ENCODE measurements at regions not wholly inside any gene's neighbourhood (a gene's known extent, or its start where the extent isn't known, plus 50 kb on each side); places are given as distances from the start of the nearest gene placed in this dataset.

DNA sequence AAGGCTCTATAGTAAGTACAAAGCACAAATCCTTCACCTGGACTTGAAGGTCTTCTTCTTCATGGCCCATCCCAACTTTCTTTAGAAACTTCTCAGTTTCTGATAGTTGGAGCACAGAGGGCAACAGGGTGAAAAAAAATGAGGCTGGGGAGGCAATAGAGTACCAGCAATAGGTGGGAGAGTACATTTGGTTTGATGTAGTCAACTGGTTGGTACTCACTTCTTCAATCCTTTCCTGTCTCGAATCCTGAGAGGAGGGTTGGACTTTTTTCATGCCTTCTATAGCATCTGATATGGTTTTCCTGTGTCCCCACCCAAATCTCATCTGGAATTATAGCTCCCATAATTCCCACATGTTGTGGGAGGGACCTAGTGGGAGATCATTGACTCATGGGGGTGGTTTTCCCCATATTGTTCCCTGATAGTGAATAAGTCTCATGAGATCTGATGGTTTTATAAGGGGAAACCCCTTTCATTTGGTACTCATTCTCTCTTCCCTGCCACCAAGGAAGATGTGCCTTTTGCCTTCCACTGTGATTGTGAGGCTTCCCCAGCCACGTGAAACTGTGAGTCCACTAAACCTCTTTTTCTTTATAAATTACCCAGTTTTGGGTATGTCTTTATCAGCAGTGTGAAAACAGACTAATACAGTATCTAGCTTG, 75.9 kb upstream of the LCLAT1 start:
- no peak overlapping the region for H2AFZ ChIP-seq (ENCODE audit: low read length)
- no peak overlapping the region for H3K9ac ChIP-seq (ENCODE audit: low read depth, low read length, poor library complexity, severe bottlenecking)
- H3K79me2 ChIP-seq (ENCODE audit: insufficient read depth, low read length), result no peaks in the 10 kb centered on the region
- no peaks in the 10 kb centered on the region for H3K9me3 ChIP-seq (ENCODE audit: insufficient read depth, low read depth, low read length)
- no peaks in the 10 kb centered on the region for H3K9me2 ChIP-seq (replicated peaks; ENCODE audit: low read depth, low read length)
- no peaks in the 10 kb centered on the region for H3F3A ChIP-seq (ENCODE audit: low read depth)
- no peak overlapping the region for H3K4me3 ChIP-seq (ENCODE audit: low read length, poor library complexity, severe bottlenecking)
- no peak for TF ChIP-seq EZH2phosphoT487 (IDR thresholded peaks at IDR 0.05; ENCODE audit: borderline replicate concordance)
- TF ChIP-seq, protein P1, sequence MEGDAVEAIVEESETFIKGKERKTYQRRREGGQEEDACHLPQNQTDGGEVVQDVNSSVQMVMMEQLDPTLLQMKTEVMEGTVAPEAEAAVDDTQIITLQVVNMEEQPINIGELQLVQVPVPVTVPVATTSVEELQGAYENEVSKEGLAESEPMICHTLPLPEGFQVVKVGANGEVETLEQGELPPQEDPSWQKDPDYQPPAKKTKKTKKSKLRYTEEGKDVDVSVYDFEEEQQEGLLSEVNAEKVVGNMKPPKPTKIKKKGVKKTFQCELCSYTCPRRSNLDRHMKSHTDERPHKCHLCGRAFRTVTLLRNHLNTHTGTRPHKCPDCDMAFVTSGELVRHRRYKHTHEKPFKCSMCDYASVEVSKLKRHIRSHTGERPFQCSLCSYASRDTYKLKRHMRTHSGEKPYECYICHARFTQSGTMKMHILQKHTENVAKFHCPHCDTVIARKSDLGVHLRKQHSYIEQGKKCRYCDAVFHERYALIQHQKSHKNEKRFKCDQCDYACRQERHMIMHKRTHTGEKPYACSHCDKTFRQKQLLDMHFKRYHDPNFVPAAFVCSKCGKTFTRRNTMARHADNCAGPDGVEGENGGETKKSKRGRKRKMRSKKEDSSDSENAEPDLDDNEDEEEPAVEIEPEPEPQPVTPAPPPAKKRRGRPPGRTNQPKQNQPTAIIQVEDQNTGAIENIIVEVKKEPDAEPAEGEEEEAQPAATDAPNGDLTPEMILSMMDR (conservative IDR thresholded peaks at IDR 0.05; ENCODE audit: low read length), result no peak
- H3K27me3 ChIP-seq (ENCODE audit: insufficient read depth, low read length, poor library complexity, severe bottlenecking), result no peaks in the 10 kb centered on the region
- H3K4me2 ChIP-seq (ENCODE audit: low read depth, low read length, poor library complexity, severe bottlenecking), result no peak overlapping the region
- no peaks in the 10 kb centered on the region for H3K4me1 ChIP-seq (ENCODE audit: insufficient read depth, low read length, poor library complexity, severe bottlenecking)
- no peaks in the 10 kb centered on the region for H3K36me3 ChIP-seq (ENCODE audit: insufficient read depth, low read length)
- no peaks in the 10 kb centered on the region for H4K20me1 ChIP-seq (ENCODE audit: insufficient read depth, low read length, poor library complexity, severe bottlenecking)

DNA sequence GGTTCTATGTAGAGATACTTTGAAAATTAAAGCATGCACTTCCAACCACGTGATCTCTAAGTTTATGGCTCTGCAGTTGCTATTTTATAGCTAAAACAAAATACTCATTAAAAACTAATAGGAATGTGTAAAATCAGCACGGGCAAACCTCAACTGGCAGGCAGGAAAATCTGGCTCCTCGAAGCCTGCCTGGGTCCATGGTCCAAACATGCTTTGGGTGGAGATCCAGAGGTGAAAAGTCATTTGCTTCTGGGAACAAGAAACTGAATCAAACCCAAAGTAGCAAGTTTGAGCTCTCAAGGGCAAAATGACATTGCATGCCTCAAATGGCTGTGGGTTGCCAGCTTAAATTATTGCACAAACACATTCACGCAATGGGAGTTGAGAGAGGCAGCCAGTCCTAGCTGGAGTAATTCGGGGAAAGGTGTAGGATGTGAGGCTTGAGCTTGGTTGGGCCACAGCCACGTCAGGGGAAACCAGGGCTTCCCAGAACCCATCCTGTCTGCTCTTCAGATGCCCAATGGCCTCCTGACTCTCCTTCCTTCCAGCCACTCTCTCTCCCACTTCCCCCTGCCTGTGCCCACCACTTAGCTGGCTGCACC, 75.2 kb upstream of the LCLAT1 start:
- TF ChIP-seq, protein P1 (conservative IDR thresholded peaks at IDR 0.05; ENCODE audit: low read length), result no peak
- TF ChIP-seq EZH2phosphoT487 (IDR thresholded peaks at IDR 0.05; ENCODE audit: borderline replicate concordance), result no peak
- H2AFZ ChIP-seq (ENCODE audit: low read length), result no peak overlapping the region
- H3K79me2 ChIP-seq (ENCODE audit: insufficient read depth, low read length), result no peaks in the 10 kb centered on the region
- no peaks in the 10 kb centered on the region for H4K20me1 ChIP-seq (ENCODE audit: insufficient read depth, low read length, poor library complexity, severe bottlenecking)
- H3K9me3 ChIP-seq (ENCODE audit: insufficient read depth, low read depth, low read length), result no peaks in the 10 kb centered on the region
- no peaks in the 10 kb centered on the region for H3K36me3 ChIP-seq (ENCODE audit: insufficient read depth, low read length)
- no peak overlapping the region for H3K9ac ChIP-seq (ENCODE audit: low read depth, low read length, poor library complexity, severe bottlenecking)
- no peaks in the 10 kb centered on the region for H3F3A ChIP-seq (ENCODE audit: low read depth)
- no peak overlapping the region for H3K4me2 ChIP-seq (ENCODE audit: low read depth, low read length, poor library complexity, severe bottlenecking)
- H3K27me3 ChIP-seq (ENCODE audit: insufficient read depth, low read length, poor library complexity, severe bottlenecking), result no peaks in the 10 kb centered on the region
- H3K9me2 ChIP-seq (replicated peaks; ENCODE audit: low read depth, low read length), result no peaks in the 10 kb centered on the region
- H3K4me1 ChIP-seq (ENCODE audit: insufficient read depth, low read length, poor library complexity, severe bottlenecking), result no peaks in the 10 kb centered on the region
- H3K4me3 ChIP-seq (ENCODE audit: low read length, poor library complexity, severe bottlenecking), result no peak overlapping the region

DNA sequence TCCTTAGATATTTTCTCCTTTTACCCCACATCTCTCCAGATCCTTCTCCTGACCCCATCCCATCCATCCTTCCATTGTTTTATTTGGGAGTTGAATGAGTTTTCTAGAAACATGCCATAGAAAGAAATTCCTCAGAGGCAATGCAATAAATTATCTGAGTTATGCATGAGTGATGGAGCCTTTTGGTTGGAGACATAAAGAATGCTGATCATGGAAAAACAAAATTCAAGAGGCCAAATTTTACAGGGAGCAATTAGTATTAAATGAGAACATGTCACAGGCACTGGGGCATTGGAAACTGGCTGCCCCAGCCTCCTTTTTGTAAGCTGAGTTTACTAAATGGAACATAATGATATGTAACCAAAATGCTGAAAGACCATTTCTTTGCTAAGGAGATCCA, 74.2 kb upstream of the LCLAT1 start:
- no peak overlapping the region for H3K4me3 ChIP-seq (ENCODE audit: low read length, poor library complexity, severe bottlenecking)
- no peaks in the 10 kb centered on the region for H3F3A ChIP-seq (ENCODE audit: low read depth)
- H3K36me3 ChIP-seq (ENCODE audit: insufficient read depth, low read length), result no peaks in the 10 kb centered on the region
- no peaks in the 10 kb centered on the region for H3K4me1 ChIP-seq (ENCODE audit: insufficient read depth, low read length, poor library complexity, severe bottlenecking)
- H3K9ac ChIP-seq (ENCODE audit: low read depth, low read length, poor library complexity, severe bottlenecking), result no peak overlapping the region
- no peak overlapping the region for H2AFZ ChIP-seq (ENCODE audit: low read length)
- H4K20me1 ChIP-seq (ENCODE audit: insufficient read depth, low read length, poor library complexity, severe bottlenecking), result no peaks in the 10 kb centered on the region
- H3K27me3 ChIP-seq (ENCODE audit: insufficient read depth, low read length, poor library complexity, severe bottlenecking), result no peaks in the 10 kb centered on the region
- no peaks in the 10 kb centered on the region for H3K9me2 ChIP-seq (replicated peaks; ENCODE audit: low read depth, low read length)
- H3K79me2 ChIP-seq (ENCODE audit: insufficient read depth, low read length), result no peaks in the 10 kb centered on the region
- H3K4me2 ChIP-seq (ENCODE audit: low read depth, low read length, poor library complexity, severe bottlenecking), result no peak overlapping the region
- no peaks in the 10 kb centered on the region for H3K9me3 ChIP-seq (ENCODE audit: insufficient read depth, low read depth, low read length)
- no peak for TF ChIP-seq EZH2phosphoT487 (IDR thresholded peaks at IDR 0.05; ENCODE audit: borderline replicate concordance)
- TF ChIP-seq, protein P1 (conservative IDR thresholded peaks at IDR 0.05; ENCODE audit: low read length), result no peak

Measured in Loucy (cell line).